NB4 (cell line): ENCODE measurements at regions not wholly inside any gene's neighbourhood (a gene's known extent, or its start where the extent isn't known, plus 50 kb on each side); places are given as distances from the start of the nearest gene placed in this dataset.

Source experiments
- DNase-seq: peaks from one replicate; pipeline ENCODE4 v3.0.0; 2010; ENCODE audit warnings: low read depth
- H3K4me3 ChIP-seq: one replicate; pipeline ENCODE4 v1.5.1; 2011; ENCODE audit warnings: mild to moderate bottlenecking, low read depth, low read length, moderate library complexity
- MYC ChIP-seq: IDR thresholded peaks from 2 replicates; pipeline ENCODE4 v1.6.1; 2011; ENCODE audit warnings: low read depth, low read length
- POLR2A ChIP-seq: IDR thresholded peaks from 2 replicates; pipeline ENCODE4 v1.6.1; 2011; ENCODE audit warnings: mild to moderate bottlenecking; ENCODE audit not compliant: insufficient read length; ENCODE audit errors: extremely low read depth
- TF ChIP-seq, protein P1 (sequence below): IDR thresholded peaks from one replicate; pipeline ENCODE4 v1.5.1; 2012; ENCODE audit warnings: low read depth, low read length
- TF ChIP-seq, protein P2 (sequence below): IDR thresholded peaks from 2 replicates; pipeline ENCODE4 v1.6.1; 2011; ENCODE audit warnings: low read depth, low read length

GRCh38 chr1:22275167-22275566 lies 132.3 kb upstream of the WNT4 start:
- TF ChIP-seq, protein P1, sequence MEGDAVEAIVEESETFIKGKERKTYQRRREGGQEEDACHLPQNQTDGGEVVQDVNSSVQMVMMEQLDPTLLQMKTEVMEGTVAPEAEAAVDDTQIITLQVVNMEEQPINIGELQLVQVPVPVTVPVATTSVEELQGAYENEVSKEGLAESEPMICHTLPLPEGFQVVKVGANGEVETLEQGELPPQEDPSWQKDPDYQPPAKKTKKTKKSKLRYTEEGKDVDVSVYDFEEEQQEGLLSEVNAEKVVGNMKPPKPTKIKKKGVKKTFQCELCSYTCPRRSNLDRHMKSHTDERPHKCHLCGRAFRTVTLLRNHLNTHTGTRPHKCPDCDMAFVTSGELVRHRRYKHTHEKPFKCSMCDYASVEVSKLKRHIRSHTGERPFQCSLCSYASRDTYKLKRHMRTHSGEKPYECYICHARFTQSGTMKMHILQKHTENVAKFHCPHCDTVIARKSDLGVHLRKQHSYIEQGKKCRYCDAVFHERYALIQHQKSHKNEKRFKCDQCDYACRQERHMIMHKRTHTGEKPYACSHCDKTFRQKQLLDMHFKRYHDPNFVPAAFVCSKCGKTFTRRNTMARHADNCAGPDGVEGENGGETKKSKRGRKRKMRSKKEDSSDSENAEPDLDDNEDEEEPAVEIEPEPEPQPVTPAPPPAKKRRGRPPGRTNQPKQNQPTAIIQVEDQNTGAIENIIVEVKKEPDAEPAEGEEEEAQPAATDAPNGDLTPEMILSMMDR, result no peak
- TF ChIP-seq, protein P2, sequence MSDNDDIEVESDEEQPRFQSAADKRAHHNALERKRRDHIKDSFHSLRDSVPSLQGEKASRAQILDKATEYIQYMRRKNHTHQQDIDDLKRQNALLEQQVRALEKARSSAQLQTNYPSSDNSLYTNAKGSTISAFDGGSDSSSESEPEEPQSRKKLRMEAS, result no peak
- no peak for TF ChIP-seq POLR2A
- TF ChIP-seq MYC, result no peak
- DNase-seq, result no peak
- no peak overlapping the region for H3K4me3 ChIP-seq

GRCh38 chr1:22275626-22276395 lies 132.9 kb upstream of the WNT4 start:
- DNase-seq, result peak; percentile 52
- TF ChIP-seq, protein P2, result no peak
- TF ChIP-seq, protein P1, result peak; percentile 87
- no peak for TF ChIP-seq POLR2A
- H3K4me3 ChIP-seq, result no peak overlapping the region

- TF ChIP-seq MYC (no peak), POLR2A (no peak)
- TF ChIP-seq, protein P2, result no peak
- TF ChIP-seq, protein P1, result no peak
- no peak for DNase-seq
- no peak overlapping the region for H3K4me3 ChIP-seq
Measured at GRCh38 chr1:22276396-22276748, 133.5 kb upstream of the WNT4 start.

DNA sequence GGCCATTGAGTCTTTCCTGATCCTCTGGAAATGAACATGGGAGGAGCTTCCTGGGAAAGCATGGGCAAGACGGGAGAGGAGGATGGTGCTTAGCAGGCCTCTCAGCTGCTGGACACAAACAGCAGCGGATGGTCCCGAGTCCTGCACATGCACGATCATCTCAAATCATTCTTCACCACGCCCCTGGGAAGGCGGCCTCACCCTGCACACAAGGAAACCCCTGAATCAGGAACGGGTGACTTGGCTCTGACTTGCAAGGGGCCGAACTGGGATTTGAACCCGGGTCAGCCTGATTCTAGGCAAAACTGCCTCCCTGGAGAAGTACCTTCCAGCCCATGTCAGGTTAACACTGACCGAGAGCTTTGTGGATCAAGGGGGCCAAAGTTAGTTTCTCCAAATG lies 134.8 kb upstream of the WNT4 start:
- DNase-seq, result no peak
- TF ChIP-seq, protein P1, result no peak
- TF ChIP-seq MYC, result no peak
- TF ChIP-seq, protein P2, result no peak
- TF ChIP-seq POLR2A, result no peak
- H3K4me3 ChIP-seq, result no peak overlapping the region

GRCh38 chr1:22279735-22280134 lies 136.8 kb upstream of the WNT4 start:
- DNase-seq, result no peak
- TF ChIP-seq, protein P1, result no peak
- TF ChIP-seq POLR2A (no peak), MYC (no peak)
- TF ChIP-seq, protein P2, result no peak
- no peak overlapping the region for H3K4me3 ChIP-seq
